Keratinocyte (primary cell): ENCODE measurements at regions not wholly inside any gene's neighbourhood (a gene's known extent, or its start where the extent isn't known, plus 50 kb on each side); places are given as distances from the start of the nearest gene placed in this dataset.

Source experiments
- CTCF ChIP-seq, 3 experiments: IDR thresholded peaks in 1 of 3; conservative IDR thresholded peaks in 1 of 3; optimal IDR thresholded peaks in 1 of 3; 2 replicates in 2 of 3; 3 replicates in 1 of 3; pipeline versions ENCODE3 to v1.5.1; 2011; ENCODE audit warnings: low read length in 3 of 3, mild to moderate bottlenecking in 3 of 3, moderate library complexity in 2 of 3, control low read depth in 1 of 3, inconsistent platforms in 1 of 3; ENCODE audit not compliant: insufficient read depth in 2 of 3; ENCODE audit errors: extremely low read depth in 1 of 3
- EZH2 ChIP-seq: IDR thresholded peaks from one replicate; pipeline ENCODE4 v1.6.1; 2012; ENCODE audit warnings: inconsistent platforms, mild to moderate bottlenecking, low read length, moderate library complexity

GRCh38 chr5:4225741-4226140 lies 630.1 kb downstream of the IRX1 start:
- no peak for TF ChIP-seq CTCF (optimal IDR thresholded peaks at IDR 0.05 in 1 of 3, IDR thresholded peaks at IDR 0.05 in 1 of 3, conservative IDR thresholded peaks at IDR 0.05 in 1 of 3; ENCODE audit: extremely low read depth in 1 of 3, insufficient read depth in 2 of 3, low read length in 3 of 3)
- TF ChIP-seq EZH2: no peak
